Gastroesophageal sphincter (tissue), 4 donors: ENCODE measurements at regions not wholly inside any gene's neighbourhood (a gene's known extent, or its start where the extent isn't known, plus 50 kb on each side); places are given as distances from the start of the nearest gene placed in this dataset.

Experiments used
- ATAC-seq: fragments of 150-250 bp; one replicate; pipeline ENCODE4 v1.9.1; 2016; ENCODE audit warnings: mild to moderate bottlenecking, moderate library complexity
- H3K27ac ChIP-seq, 4 donors: fragments of 200-600 bp; sonication (generic) in 3 of 4; 1 replicate in 3 of 4; 2 replicates in 1 of 4; pipeline ENCODE4 v1.5.1; 2016 to 2019
- H3K27me3 ChIP-seq: fragments of 200-600 bp; sonication (generic); one replicate; pipeline ENCODE4 v1.5.1; 2019
- H3K36me3 ChIP-seq, 2 donors: fragments of 200-600 bp; sonication (generic); one replicate each; pipeline ENCODE4 v1.5.1; 2019; ENCODE audit warnings: control low read depth in 1 of 2
- H3K4me1 ChIP-seq, 3 donors: fragments of 200-600 bp; sonication (generic); 1 replicate in 2 of 3; 2 replicates in 1 of 3; pipeline ENCODE4 v1.5.1; 2016 to 2019; ENCODE audit warnings: control low read depth in 2 of 3
- H3K4me3 ChIP-seq, 2 donors: fragments of 200-600 bp; sonication (generic); one replicate each; pipeline ENCODE4 v1.5.1; 2019; ENCODE audit warnings: mild to moderate bottlenecking in 1 of 2, moderate library complexity in 1 of 2
- H3K9me3 ChIP-seq, 3 donors: fragments of 200-600 bp; sonication (generic); one replicate each; pipeline ENCODE4 v1.5.1; 2017 to 2019; ENCODE audit warnings: control low read depth in 2 of 3
- EP300 ChIP-seq: sonication (generic); formaldehyde crosslinking; IDR thresholded peaks from one replicate; pipeline ENCODE4 v1.6.1; 2017; ENCODE audit warnings: antibody characterized with exemption, mild to moderate bottlenecking
- POLR2A ChIP-seq, 2 donors: fragments of 450-650 bp; IDR thresholded peaks; one replicate each; pipeline ENCODE4 v1.6.1; 2017; ENCODE audit warnings: antibody characterized with exemption in 2 of 2, mild to moderate bottlenecking in 2 of 2, moderate library complexity in 1 of 2
- POLR2AphosphoS5 ChIP-seq: sonication (generic); formaldehyde crosslinking; IDR thresholded peaks from one replicate; pipeline ENCODE4 v1.6.1; 2017; ENCODE audit warnings: antibody characterized with exemption
- WGBS, 2 donors: methylation state at CpG; one replicate each; pipeline ENCODE4 v1.1.5; 2018; ENCODE audit warnings: low coverage in 1 of 2; 5-methylcytosine and 5-hydroxymethylcytosine counted together
- TF ChIP-seq, protein P1 (sequence below), 4 experiments: fragments of 200-600 bp in 2 of 4; fragments of 450-650 bp in 2 of 4; sonication (generic) in 1 of 4; IDR thresholded peaks; one replicate each; pipeline ENCODE4 v1.5.1; 2017 to 2019; ENCODE audit warnings: antibody characterized with exemption in 4 of 4, mild to moderate bottlenecking in 2 of 4, moderate library complexity in 2 of 4

- WGBS, 2 donors: 100% methylated on average over 4 of the region's 6 CpGs; no CpG with 5 or more reads in 1 of the 2 donors
- no peaks in the 10 kb centered on the region for H3K9me3 ChIP-seq
- no peak overlapping the region for H3K4me3 ChIP-seq
- H3K4me1 ChIP-seq: no peaks in the 10 kb centered on the region
- TF ChIP-seq POLR2A (IDR thresholded peaks at IDR 0.05): no peak
- TF ChIP-seq, protein P1, sequence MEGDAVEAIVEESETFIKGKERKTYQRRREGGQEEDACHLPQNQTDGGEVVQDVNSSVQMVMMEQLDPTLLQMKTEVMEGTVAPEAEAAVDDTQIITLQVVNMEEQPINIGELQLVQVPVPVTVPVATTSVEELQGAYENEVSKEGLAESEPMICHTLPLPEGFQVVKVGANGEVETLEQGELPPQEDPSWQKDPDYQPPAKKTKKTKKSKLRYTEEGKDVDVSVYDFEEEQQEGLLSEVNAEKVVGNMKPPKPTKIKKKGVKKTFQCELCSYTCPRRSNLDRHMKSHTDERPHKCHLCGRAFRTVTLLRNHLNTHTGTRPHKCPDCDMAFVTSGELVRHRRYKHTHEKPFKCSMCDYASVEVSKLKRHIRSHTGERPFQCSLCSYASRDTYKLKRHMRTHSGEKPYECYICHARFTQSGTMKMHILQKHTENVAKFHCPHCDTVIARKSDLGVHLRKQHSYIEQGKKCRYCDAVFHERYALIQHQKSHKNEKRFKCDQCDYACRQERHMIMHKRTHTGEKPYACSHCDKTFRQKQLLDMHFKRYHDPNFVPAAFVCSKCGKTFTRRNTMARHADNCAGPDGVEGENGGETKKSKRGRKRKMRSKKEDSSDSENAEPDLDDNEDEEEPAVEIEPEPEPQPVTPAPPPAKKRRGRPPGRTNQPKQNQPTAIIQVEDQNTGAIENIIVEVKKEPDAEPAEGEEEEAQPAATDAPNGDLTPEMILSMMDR (IDR thresholded peaks at IDR 0.05): no peak
- no peak for TF ChIP-seq POLR2AphosphoS5
- TF ChIP-seq EP300: no peak
- no peaks in the 10 kb centered on the region for H3K36me3 ChIP-seq
- ATAC-seq: no peak
- no peaks in the 10 kb centered on the region for H3K27me3 ChIP-seq
- H3K27ac ChIP-seq: no peak overlapping the region
These were observed 190.8 kb downstream of the PDCD6IP start for GRCh38 chr3:33989229-33989628.

DNA sequence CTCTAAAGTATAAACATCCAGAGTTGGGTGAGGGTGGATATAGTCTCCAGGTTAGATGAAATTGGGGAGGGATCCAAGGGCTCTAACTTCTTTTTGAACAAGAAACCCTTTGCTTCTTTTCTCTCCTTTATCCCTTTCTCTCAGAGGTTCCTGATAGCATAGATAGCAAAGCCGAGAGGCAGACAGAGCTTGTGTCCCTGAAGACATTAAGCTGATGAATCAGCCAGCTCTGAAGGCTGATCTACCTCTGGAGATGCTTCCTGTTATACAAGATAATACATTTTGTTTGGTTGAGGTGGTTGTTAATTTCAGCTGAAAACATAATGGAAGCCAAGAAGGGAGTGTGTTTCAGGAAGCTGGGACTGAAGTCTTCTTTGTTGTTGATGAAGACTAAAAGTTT, 193.2 kb downstream of the PDCD6IP start:
- Histone ChIP-seq H3K4me1 (no peaks in the 10 kb centered on the region), H3K36me3 (no peaks in the 10 kb centered on the region), H3K4me3 (no peak overlapping the region), H3K27ac (no peak overlapping the region), H3K9me3 (no peaks in the 10 kb centered on the region), H3K27me3 (no peaks in the 10 kb centered on the region)
- TF ChIP-seq POLR2A (IDR thresholded peaks at IDR 0.05) (no peak), EP300 (no peak), POLR2AphosphoS5 (no peak)
- TF ChIP-seq, protein P1 (IDR thresholded peaks at IDR 0.05): no peak
- 54 to 60% methylated on average over 1 of the region's 1 CpG for whole genome bisulfite sequencing, 2 donors
- ATAC-seq: no peak

DNA sequence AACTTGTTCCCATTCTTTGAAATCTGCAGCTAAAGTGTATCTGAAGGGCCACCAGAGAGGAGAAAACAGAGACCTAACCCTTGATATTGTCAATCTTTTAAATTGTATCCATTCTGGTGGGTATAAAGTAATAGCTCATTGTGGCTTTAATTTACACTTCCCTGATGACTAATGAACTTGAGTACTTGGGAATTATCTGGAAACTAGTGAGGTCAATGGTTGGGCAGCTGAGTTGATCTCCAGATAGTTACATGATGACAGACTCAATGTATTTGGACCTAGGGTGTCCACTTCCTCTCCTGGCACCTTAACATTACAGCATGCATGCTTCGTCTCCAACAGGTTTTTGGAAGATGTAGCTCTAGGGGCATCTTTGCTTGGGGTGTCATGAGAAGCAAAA, 195.2 kb downstream of the PDCD6IP start:
- H3K4me1 ChIP-seq: no peaks in the 10 kb centered on the region
- H3K27ac ChIP-seq: no peak overlapping the region
- H3K4me3 ChIP-seq: no peak overlapping the region
- TF ChIP-seq, protein P1 (IDR thresholded peaks at IDR 0.05): no peak
- no peaks in the 10 kb centered on the region for H3K27me3 ChIP-seq
- no peaks in the 10 kb centered on the region for H3K9me3 ChIP-seq
- ATAC-seq: no peak
- 78% methylated on average over 1 of the region's 1 CpG; no CpG with 5 or more reads in 1 of the 2 donors for WGBS, 2 donors
- no peaks in the 10 kb centered on the region for H3K36me3 ChIP-seq

- H3K9me3 ChIP-seq: no peaks in the 10 kb centered on the region
- TF ChIP-seq, protein P1 (IDR thresholded peaks at IDR 0.05): no peak
- no peaks in the 10 kb centered on the region for H3K36me3 ChIP-seq
- 0% methylated on average over 1 of the region's 1 CpG for WGBS, 2 donors
- no peaks in the 10 kb centered on the region for H3K27me3 ChIP-seq
- no peak overlapping the region for H3K27ac ChIP-seq
- ATAC-seq: no peak
- H3K4me3 ChIP-seq: no peak overlapping the region
- H3K4me1 ChIP-seq: no peaks in the 10 kb centered on the region
These were observed 196.1 kb downstream of the PDCD6IP start for GRCh38 chr3:33994568-33994967.

- no peaks in the 10 kb centered on the region for H3K9me3 ChIP-seq
- no peak overlapping the region for H3K4me3 ChIP-seq
- no peak for ATAC-seq
These were observed 201.9 kb downstream of the PDCD6IP start for GRCh38 chr3:34000301-34000700.

More at GRCh38 chr3:34000301-34000700, 201.9 kb downstream of the PDCD6IP start:
- TF ChIP-seq, protein P1 (IDR thresholded peaks at IDR 0.05): no peak
- TF ChIP-seq POLR2AphosphoS5: no peak
- Histone ChIP-seq H3K27me3 (no peaks in the 10 kb centered on the region), H3K4me1 (no peaks in the 10 kb centered on the region), H3K36me3 (no peaks in the 10 kb centered on the region), H3K27ac (no peak overlapping the region)
